GM21360 (cell line): ENCODE measurements at regions not wholly inside any gene's neighbourhood (a gene's known extent, or its start where the extent isn't known, plus 50 kb on each side); places are given as distances from the start of the nearest gene placed in this dataset.

ENCODE experiments used
- ATAC-seq: cut with Tn5 transposase; IDR thresholded peaks from one replicate; pipeline ENCODE4 v1.9.1; 2021; ENCODE audit warnings: mild to moderate bottlenecking, moderate library complexity; ENCODE audit not compliant: unreplicated experiment

- no peak for ATAC-seq
These were observed 619.7 kb upstream of the LMCD1 start for GRCh38 chr3:7881946-7882345.

GRCh38 chr3:7897655-7898054, 604.0 kb upstream of the LMCD1 start:
- no peak for ATAC-seq

- no peak for ATAC-seq
These were observed 588.3 kb upstream of the LMCD1 start for GRCh38 chr3:7913283-7913682.

GRCh38 chr3:7915356-7915755, 586.3 kb upstream of the LMCD1 start:
- ATAC-seq = no peak

GRCh38 chr3:7917443-7918151, 584.0 kb upstream of the LMCD1 start:
- ATAC-seq = no peak

- no peak for ATAC-seq
These were observed 581.4 kb upstream of the LMCD1 start for GRCh38 chr3:7920211-7920610.

GRCh38 chr3:7924228-7924627, 577.4 kb upstream of the LMCD1 start:
- no peak for ATAC-seq

- ATAC-seq = no peak
These were observed 574.6 kb upstream of the LMCD1 start for GRCh38 chr3:7927015-7927414.

GRCh38 chr3:7927864-7928263, 573.8 kb upstream of the LMCD1 start:
- ATAC-seq = no peak

- no peak for ATAC-seq
These were observed 572.2 kb upstream of the LMCD1 start for GRCh38 chr3:7929319-7929889.

GRCh38 chr3:7934362-7934761, 567.3 kb upstream of the LMCD1 start:
- no peak for ATAC-seq

- ATAC-seq = no peak
These were observed 553.7 kb upstream of the LMCD1 start for GRCh38 chr3:7947930-7948329.

GRCh38 chr3:7950890-7951289, 550.7 kb upstream of the LMCD1 start:
- ATAC-seq = no peak

GRCh38 chr3:7953449-7954014, 548.1 kb upstream of the LMCD1 start:
- ATAC-seq = no peak

GRCh38 chr3:7957024-7957423, 544.6 kb upstream of the LMCD1 start:
- no peak for ATAC-seq

GRCh38 chr3:7959094-7959493, 542.5 kb upstream of the LMCD1 start:
- ATAC-seq = no peak

- ATAC-seq = no peak
These were observed 541.0 kb upstream of the LMCD1 start for GRCh38 chr3:7960601-7961000.

- no peak for ATAC-seq
These were observed 539.3 kb upstream of the LMCD1 start for GRCh38 chr3:7962301-7962700.

GRCh38 chr3:7964899-7965298, 536.7 kb upstream of the LMCD1 start:
- no peak for ATAC-seq

GRCh38 chr3:7973006-7973405, 528.6 kb upstream of the LMCD1 start:
- no peak for ATAC-seq

- peak; percentile 66 for ATAC-seq
These were observed 524.2 kb upstream of the LMCD1 start for GRCh38 chr3:7977245-7978086.

GRCh38 chr3:7978087-7978422, 523.6 kb upstream of the LMCD1 start:
- ATAC-seq = no peak
